HepG2 (cell line): ENCODE measurements at regions not wholly inside any gene's neighbourhood (a gene's known extent, or its start where the extent isn't known, plus 50 kb on each side); places are given as distances from the start of the nearest gene placed in this dataset.

Experiments used
- ATAC-seq: fragments of 200-7000 bp; cut with Tn5 transposase; 3 replicates; pipeline ENCODE4 v1.9.1; 2020; ENCODE audit warnings: mild to moderate bottlenecking, moderate library complexity
- BruUV-seq: library from RNA; stranded (reverse); fragments of 400-500 nt; replicated peaks from 2 replicates; lab custom pipeline; 2021; lab: Mats Ljungman, UMichigan
- CTCF ChIA-PET: fragments of 300-600 bp; formaldehyde crosslinking; extraction: SDS; loops from one replicate; lab custom pipeline; 2021; ENCODE audit warnings: low total read pairs, inconsistent platforms, low intra/inter-chr PET ratio; lab: Yijun Ruan, JAX
- POLR2A ChIA-PET: fragments of 350-600 bp; sonication (Branson Sonifier 250); formaldehyde crosslinking; loops from one replicate; lab custom pipeline; 2020; ENCODE audit warnings: antibody characterized with exemption, inconsistent platforms; lab: Yijun Ruan, JAX
- DNase-seq: peaks from one replicate; pipeline ENCODE4 v3.0.0-alpha.2; 2015; ENCODE audit warnings: low spot score
- FAIRE-seq: peaks from 3 replicates; lab custom pipeline; 2011; peaks lifted over from hg19 to GRCh38; lab: Jason Lieb, UNC
- H2AFZ ChIP-seq: one replicate; pipeline ENCODE4 v1.6.1; 2011; ENCODE audit warnings: low read length, inconsistent platforms
- H3K27ac ChIP-seq: fragments of 300-600 bp; 3 replicates; pipeline ENCODE4 v1.8.0; 2011; ENCODE audit warnings: mixed run types, mild to moderate bottlenecking, mixed read lengths, low read length, inconsistent platforms; ENCODE audit not compliant: insufficient read depth; ENCODE audit errors: extremely low read length
- H3K27me3 ChIP-seq, 2 experiments: fragments of 200-600 bp in 1 of 2; 2 replicates in 1 of 2; 3 replicates in 1 of 2; pipeline versions ENCODE4 v1.6.0 to v1.8.0; 2011; ENCODE audit warnings: low read length in 2 of 2, mild to moderate bottlenecking in 2 of 2, moderate library complexity in 2 of 2, inconsistent platforms in 1 of 2; ENCODE audit not compliant: insufficient read depth in 2 of 2, control insufficient read depth in 1 of 2
- H3K36me3 ChIP-seq, 2 experiments: fragments of 200-600 bp in 1 of 2; replicated peaks in 1 of 2; 2 replicates in 1 of 2; 3 replicates in 1 of 2; pipeline versions ENCODE4 v1.5.1 to v1.8.0; 2011; ENCODE audit warnings: low read length in 2 of 2, inconsistent platforms in 1 of 2; ENCODE audit not compliant: insufficient read depth in 2 of 2, control insufficient read depth in 1 of 2
- H3K4me1 ChIP-seq: 2 replicates; pipeline ENCODE4 v1.5.1; 2012; ENCODE audit warnings: low read length, inconsistent platforms; ENCODE audit not compliant: insufficient read depth
- H3K4me2 ChIP-seq: 2 replicates; pipeline ENCODE4 v1.6.0; 2011; ENCODE audit warnings: low read depth, low read length, inconsistent platforms
- H3K4me3 ChIP-seq, 3 experiments: fragments of 200-600 bp in 1 of 3; sonication (generic), shearing (Covaris generic) in 1 of 3; replicated peaks in 1 of 3; 2 replicates each; pipeline ENCODE4 v1.5.1; 2011 to 2016; ENCODE audit warnings: low read length in 3 of 3, inconsistent platforms in 2 of 3, low read depth in 2 of 3, mild to moderate bottlenecking in 2 of 3, control low read depth in 1 of 3, mixed read lengths in 1 of 3; ENCODE audit not compliant: insufficient read depth in 1 of 3
- H3K79me2 ChIP-seq: one replicate; pipeline ENCODE4 v1.6.1; 2011; ENCODE audit warnings: low read length, inconsistent platforms; ENCODE audit not compliant: insufficient read depth
- H3K9ac ChIP-seq: 2 replicates; pipeline ENCODE4 v1.6.0; 2011; ENCODE audit warnings: mild to moderate bottlenecking, low read depth, low read length, inconsistent platforms; ENCODE audit not compliant: insufficient read depth
- H3K9me3 ChIP-seq: 2 replicates; pipeline ENCODE4 v1.5.1; 2012; ENCODE audit warnings: mild to moderate bottlenecking, low read length
- H4K20me1 ChIP-seq: 2 replicates; pipeline ENCODE4 v1.6.0; 2011; ENCODE audit warnings: inconsistent platforms, mild to moderate bottlenecking, low read length, moderate library complexity; ENCODE audit not compliant: insufficient read depth
- AHR ChIP-seq: IDR thresholded peaks from 2 replicates; pipeline ENCODE4 v1.6.1; 2018; ENCODE audit warnings: missing genetic modification reagents, missing compliant biosample characterization
- FOSL1 ChIP-seq: sonication (generic); formaldehyde crosslinking; IDR thresholded peaks from 2 replicates; pipeline ENCODE4 v1.9.0; 2021; ENCODE audit warnings: missing genetic modification reagents, borderline replicate concordance
- GTF2F1 ChIP-seq: fragments of 150-350 bp; IDR thresholded peaks from 2 replicates; pipeline ENCODE4 v1.6.1; 2014; ENCODE audit warnings: low read length
- HDAC1 ChIP-seq: sonication (generic); formaldehyde crosslinking; IDR thresholded peaks from 2 replicates; pipeline ENCODE4 v1.5.1; 2020; ENCODE audit warnings: mild to moderate bottlenecking, missing genetic modification reagents
- MBNL3 ChIP-seq: fragments of 250-450 bp; sonication (Bioruptor Pico); conservative IDR thresholded peaks from 2 replicates; pipeline ENCODE4 v1.8.0; 2022; ENCODE audit warnings: mild to moderate bottlenecking, inconsistent platforms
- NAIF1 ChIP-seq: sonication (generic); formaldehyde crosslinking; IDR thresholded peaks from 2 replicates; pipeline ENCODE4 v1.5.0; 2020; ENCODE audit warnings: mild to moderate bottlenecking, missing genetic modification reagents, borderline replicate concordance
- NFKBIZ ChIP-seq: IDR thresholded peaks from 2 replicates; pipeline ENCODE4 v1.6.1; 2018; ENCODE audit warnings: missing genetic modification reagents, missing compliant biosample characterization
- SP2 ChIP-seq: sonication (generic); formaldehyde crosslinking; IDR thresholded peaks from 2 replicates; pipeline ENCODE4 v1.5.1; 2020; ENCODE audit warnings: mild to moderate bottlenecking, missing genetic modification reagents
- THAP11 ChIP-seq: IDR thresholded peaks from 2 replicates; pipeline ENCODE4 v1.6.1; 2016; ENCODE audit warnings: missing biosample characterization, missing genetic modification reagents
- ZC3H4 ChIP-seq: sonication (generic); formaldehyde crosslinking; IDR thresholded peaks from 2 replicates; pipeline ENCODE4 v1.4.0; 2020; ENCODE audit warnings: missing genetic modification reagents, borderline replicate concordance
- ZNF354B ChIP-seq: sonication (generic); formaldehyde crosslinking; IDR thresholded peaks from 2 replicates; pipeline ENCODE4 v1.8.0; 2022; ENCODE audit warnings: mild to moderate bottlenecking, missing genetic modification reagents
- WGBS: methylation state at CpG from one replicate; pipeline ENCODE4 v1.1.6; 2017; ENCODE audit warnings: low lambda C conversion rate; 5-methylcytosine and 5-hydroxymethylcytosine counted together
- in situ Hi-C: cut with HindIII; loops from 2 replicates; pipeline ENCODE4 v1.10.0; 2017; ENCODE audit warnings: low pct_unique_long_range_greater_than_20kb; ENCODE audit not compliant: extremely low pct_ligation_motif_present
- intact Hi-C: fragments of 100-400 bp; cut with micrococcal nuclease; formaldehyde crosslinking; loops from one replicate; pipeline ENCODE4 v1.10.0; 2022; ENCODE audit not compliant: unreplicated experiment
- TF ChIP-seq, protein P1 (sequence below): sonication (generic); formaldehyde crosslinking; IDR thresholded peaks from 2 replicates; pipeline ENCODE4 v1.4.0; 2020; ENCODE audit warnings: missing genetic modification reagents, mild to moderate bottlenecking, borderline replicate concordance
- TF ChIP-seq, protein P2 (sequence below): sonication (generic); formaldehyde crosslinking; IDR thresholded peaks from 2 replicates; pipeline ENCODE4 v1.4.0; 2020; ENCODE audit warnings: missing genetic modification reagents

DNA sequence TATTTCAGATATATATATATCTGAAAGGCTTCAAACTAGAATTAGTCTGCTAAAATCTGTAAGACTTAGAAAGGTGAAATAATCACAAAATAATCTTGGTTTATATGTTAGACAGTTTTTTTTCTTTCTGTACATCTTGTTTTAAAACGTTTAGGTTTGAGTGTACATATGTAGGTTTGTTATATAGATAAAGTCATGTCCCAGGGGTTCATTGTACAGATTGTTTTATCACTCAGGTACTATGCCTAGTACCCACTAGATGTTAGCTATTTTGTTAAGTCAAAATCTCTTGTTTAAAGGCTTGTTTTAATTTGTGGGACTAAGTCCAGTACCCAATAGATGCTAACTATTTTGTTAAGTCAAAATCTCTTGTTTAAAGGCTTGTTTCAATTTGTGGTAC lies 1339.0 kb upstream of the CITED2 start:
- H3K4me3 ChIP-seq: no peak overlapping the region
- WGBS: 0% methylated on average over 1 of the region's 1 CpG
- in situ Hi-C loops: no loop called here
- FAIRE-seq (peak; percentile 51), ATAC-seq (no peak; the same call in 2 of the 3 replicates)
- POLR2A ChIA-PET: no interaction called here
- H3K79me2 ChIP-seq: no peaks in the 10 kb centered on the region
- no peaks in the 10 kb centered on the region for H3K36me3 ChIP-seq
- H3K4me2 ChIP-seq: no peak overlapping the region
- H2AFZ ChIP-seq: no peak overlapping the region
- no TSS peak for BruUV-seq
- H3K27me3 ChIP-seq: no peaks in the 10 kb centered on the region
- H3K27ac ChIP-seq: no peak overlapping the region
- TF ChIP-seq MBNL3 (CRISPR knock-in tag) (no peak), SP2 (no peak), ZC3H4 (CRISPR knock-in tag) (no peak), NAIF1 (CRISPR knock-in tag) (no peak), NFKBIZ (no peak), THAP11 (CRISPR knock-in tag) (no peak), HDAC1 (CRISPR knock-in tag) (no peak), ZNF354B (CRISPR knock-in tag) (no peak), AHR (CRISPR knock-in tag) (no peak), FOSL1 (CRISPR knock-in tag) (no peak), GTF2F1 (no peak)
- TF ChIP-seq, protein P1, sequence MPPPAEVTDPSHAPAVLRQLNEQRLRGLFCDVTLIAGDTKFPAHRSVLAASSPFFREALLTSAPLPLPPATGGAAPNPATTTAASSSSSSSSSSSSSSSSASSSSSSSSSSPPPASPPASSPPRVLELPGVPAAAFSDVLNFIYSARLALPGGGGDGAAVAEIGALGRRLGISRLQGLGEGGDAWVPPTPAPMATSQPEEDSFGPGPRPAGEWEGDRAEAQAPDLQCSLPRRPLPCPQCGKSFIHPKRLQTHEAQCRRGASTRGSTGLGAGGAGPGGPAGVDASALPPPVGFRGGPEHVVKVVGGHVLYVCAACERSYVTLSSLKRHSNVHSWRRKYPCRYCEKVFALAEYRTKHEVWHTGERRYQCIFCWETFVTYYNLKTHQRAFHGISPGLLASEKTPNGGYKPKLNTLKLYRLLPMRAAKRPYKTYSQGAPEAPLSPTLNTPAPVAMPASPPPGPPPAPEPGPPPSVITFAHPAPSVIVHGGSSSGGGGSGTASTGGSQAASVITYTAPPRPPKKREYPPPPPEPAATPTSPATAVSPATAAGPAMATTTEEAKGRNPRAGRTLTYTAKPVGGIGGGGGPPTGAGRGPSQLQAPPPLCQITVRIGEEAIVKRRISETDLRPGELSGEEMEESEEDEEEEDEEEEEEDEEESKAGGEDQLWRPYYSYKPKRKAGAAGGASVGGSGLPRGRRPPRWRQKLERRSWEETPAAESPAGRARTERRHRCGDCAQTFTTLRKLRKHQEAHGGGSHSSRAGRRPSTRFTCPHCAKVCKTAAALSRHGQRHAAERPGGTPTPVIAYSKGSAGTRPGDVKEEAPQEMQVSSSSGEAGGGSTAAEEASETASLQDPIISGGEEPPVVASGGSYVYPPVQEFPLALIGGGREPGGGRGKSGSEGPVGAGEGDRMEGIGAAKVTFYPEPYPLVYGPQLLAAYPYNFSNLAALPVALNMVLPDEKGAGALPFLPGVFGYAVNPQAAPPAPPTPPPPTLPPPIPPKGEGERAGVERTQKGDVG (CRISPR knock-in tag): no peak
- TF ChIP-seq, protein P2, sequence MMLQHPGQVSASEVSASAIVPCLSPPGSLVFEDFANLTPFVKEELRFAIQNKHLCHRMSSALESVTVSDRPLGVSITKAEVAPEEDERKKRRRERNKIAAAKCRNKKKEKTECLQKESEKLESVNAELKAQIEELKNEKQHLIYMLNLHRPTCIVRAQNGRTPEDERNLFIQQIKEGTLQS (CRISPR knock-in tag): no peak
- TF ChIP-seq, all 625 proteins: peak for 0
- DNase-seq: no peak
- Histone ChIP-seq H4K20me1 (no peaks in the 10 kb centered on the region), H3K9me3 (peaks cover 26% of the 10 kb centered on the region), H3K4me1 (no peaks in the 10 kb centered on the region), H3K9ac (no peak overlapping the region)
- CTCF ChIA-PET: no interaction called here
- intact Hi-C loops: no loop called here
